GM18505 (cell line): ENCODE measurements at regions not wholly inside any gene's neighbourhood (a gene's known extent, or its start where the extent isn't known, plus 50 kb on each side); places are given as distances from the start of the nearest gene placed in this dataset.
"Not testable (repeated sequence)": the region's sequence is repeated elsewhere in the genome, so short reads cannot be mapped to it uniquely, and the experiment has no call there.

ENCODE experiments used
- ATAC-seq: cut with Tn5 transposase; IDR thresholded peaks from one replicate; pipeline ENCODE4 v1.9.1; 2021; ENCODE audit not compliant: unreplicated experiment
- POLR2A ChIP-seq: IDR thresholded peaks from 4 replicates; pipeline ENCODE4 v1.6.1; 2011; ENCODE audit warnings: borderline replicate concordance; ENCODE audit not compliant: insufficient read depth, insufficient read length; ENCODE audit errors: extremely low read depth

- no peak for ATAC-seq
- TF ChIP-seq POLR2A = no peak
Observed at GRCh38 chrX:26580021-26580420, 364.1 kb downstream of the MAGEB5 start.

DNA sequence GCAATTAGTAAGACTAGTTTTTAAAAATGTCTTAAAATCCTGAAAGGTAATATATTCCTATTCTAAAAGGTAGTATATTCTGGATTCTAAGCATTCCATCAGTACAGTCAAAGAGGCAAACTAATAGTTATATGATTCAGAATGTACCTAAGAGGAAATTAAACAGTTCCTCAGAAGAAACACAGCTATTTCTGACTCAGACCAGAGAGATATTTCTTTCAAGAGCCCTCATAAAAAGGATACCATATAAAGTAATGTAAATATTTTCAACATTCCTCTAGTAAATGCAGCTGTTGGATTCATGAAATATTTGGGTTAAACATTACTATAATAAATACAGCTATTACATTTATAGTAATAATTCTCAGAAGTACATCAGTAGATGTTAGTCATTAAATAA, 358.3 kb downstream of the MAGEB5 start:
- TF ChIP-seq POLR2A = no peak
- ATAC-seq = no peak

DNA sequence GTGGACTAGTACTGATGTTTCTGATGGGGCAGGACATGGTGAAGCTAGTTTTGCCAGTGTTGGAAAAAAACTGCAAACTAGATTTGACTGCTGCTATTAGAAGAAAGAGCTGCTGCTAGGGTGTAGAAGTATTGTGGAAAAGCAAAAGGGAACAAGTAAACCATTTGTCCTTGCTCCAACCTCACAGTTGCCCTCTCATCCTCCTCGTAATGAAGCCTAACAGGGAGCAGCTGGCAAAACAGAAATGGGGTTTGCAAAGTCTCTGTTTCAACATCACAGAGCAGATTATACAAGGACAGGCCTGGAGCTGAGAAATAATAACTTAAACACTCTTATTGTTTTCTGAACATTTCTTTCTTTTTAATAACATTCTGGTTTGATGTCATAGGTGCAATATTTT, 346.2 kb downstream of the MAGEB5 start:
- ATAC-seq = no peak

GRCh38 chrX:26559855-26560254, 343.9 kb downstream of the MAGEB5 start:
- TF ChIP-seq POLR2A = no peak
- no peak for ATAC-seq

More for the DNA sequence above, 346.2 kb downstream of the MAGEB5 start:
- TF ChIP-seq POLR2A = no peak

DNA sequence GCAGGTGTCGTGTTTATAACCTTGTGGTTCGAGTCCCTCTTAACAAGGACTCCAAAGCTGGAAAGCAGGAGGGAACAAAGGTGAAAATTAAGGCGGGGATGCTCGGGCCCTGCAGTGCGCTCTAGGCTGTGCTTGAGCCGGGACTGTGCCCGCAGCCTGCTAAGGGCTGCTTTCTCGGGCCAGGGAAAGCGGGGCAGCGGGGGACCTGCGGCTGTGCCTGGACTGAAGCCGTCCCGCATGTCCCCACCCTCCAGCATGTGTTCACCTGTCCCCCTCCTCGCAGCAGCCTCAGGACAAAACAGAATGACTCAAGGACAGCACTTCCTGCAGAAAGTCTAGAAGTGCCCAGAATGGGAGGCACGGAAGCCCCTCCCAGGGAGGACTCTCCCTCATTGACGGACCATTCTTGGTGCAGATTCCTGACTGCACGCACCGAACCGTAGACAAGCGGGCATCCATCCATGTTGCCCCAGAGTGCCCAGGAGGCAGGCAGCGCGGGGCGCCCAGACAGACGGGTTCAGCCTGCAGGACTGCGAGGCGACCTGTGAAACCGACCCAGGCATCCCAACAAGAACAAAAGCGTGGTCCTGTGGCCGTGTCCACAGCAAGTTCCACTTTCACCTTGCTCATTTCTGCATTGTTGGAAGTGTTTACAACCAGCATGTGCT, 342.9 kb downstream of the MAGEB5 start:
- no peak for TF ChIP-seq POLR2A
- no peak for ATAC-seq

DNA sequence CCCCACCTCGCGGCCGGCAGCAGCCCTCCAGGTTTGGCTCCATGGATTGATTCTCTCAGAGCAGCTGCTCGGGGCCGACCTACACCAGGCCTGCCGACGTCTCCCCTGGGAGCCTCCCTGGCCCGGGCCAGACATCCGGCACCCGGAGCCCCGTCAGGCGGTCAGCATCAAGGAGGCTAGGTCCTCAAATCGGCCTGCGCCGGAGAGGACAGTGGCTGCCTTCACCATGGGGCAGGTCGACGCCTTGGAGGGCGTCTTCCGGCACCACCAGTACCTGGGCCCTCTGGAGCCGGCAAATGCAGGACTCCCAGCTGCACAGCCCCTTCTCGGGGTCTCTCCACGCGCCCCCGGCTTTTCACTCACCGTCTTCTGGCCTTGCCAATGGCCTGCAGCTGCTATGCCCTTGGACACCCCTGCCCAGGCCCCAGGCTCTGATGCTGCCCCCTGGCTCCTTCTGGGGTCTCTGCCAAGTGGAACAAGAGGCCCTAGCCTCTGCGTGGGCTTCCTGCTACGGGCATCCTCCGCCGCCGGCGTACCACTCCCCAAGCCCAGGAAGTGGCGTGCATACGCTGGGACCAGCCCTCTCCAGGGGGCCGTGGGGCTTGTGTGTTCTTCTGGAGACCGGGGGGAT, 341.8 kb downstream of the MAGEB5 start:
- ATAC-seq = no peak
- no peak for TF ChIP-seq POLR2A

DNA sequence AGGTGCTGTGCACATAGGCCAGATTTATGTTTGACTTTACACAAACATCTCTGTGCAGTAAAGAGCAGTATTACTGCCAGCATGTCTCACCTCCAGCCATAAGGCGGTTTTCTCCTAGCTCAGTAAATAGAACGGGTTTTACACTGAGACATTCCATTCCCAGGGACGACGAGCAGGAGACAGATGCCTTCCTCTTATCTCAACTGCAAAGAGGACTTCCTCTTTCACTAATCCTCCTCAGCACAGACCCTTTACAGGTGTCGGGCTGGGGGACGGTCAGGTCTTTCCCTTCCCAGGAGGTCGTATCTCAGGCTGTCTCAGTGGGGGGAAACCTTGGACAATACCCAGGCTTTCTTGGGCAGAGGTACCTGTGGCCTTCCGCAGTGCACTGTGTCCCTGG, 309.8 kb downstream of the MAGEB5 start:
- not testable (repeated sequence) for ATAC-seq

DNA sequence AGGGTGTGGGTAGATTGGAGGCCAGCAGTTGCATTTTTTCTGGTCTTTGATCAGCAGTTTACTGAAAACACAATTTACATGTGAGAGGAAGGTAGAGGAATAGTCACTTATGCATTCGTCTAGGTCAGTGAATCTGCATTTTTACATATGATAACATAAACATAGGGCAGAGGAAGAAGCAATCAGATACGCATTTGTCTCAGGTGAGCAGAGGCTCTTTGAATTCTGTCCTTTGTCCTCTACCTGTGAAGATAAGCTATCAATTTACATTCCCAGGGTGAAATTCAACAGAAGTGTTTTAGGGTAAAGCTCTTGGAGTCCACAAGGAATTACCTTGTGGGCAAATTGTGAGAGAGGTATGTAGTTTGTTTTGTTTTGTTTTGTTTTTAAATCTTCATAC, 306.5 kb downstream of the MAGEB5 start:
- no peak for TF ChIP-seq POLR2A
- no peak for ATAC-seq

DNA sequence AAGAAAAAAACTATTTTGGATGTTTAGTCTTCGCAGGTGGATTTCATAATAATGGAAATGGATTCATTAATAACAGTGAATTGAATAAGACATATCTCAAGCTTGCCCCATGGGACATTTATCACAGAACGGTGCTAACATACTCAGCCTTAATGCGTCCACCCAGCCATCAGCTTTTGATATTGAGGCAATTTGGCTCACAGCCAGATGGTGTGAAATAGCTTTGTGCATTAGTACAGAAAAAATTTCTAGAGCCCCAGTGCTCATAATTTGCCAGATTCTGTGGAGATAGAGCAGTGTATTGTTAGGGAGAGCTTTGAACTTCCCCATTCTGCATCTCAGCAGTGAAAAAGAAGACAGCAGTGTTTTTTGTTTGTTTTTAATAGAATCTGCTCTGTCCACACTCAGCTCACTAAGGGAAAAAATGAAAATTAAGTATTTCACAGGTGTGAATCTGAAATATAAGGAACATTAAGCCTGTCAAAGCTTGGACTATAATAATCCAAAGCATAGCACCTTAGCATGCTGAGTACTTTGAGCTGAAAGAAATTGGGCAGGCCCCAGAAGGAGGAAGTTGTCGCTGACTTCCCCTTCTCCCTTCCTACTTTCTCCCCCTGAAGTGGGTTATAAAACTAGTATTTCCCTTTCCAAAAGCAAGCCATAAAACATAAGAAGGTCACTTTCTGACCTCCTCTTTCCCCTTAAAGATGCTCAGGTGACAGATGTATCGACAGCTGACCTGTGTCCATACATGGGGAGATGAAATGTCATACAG, 295.8 kb downstream of the MAGEB5 start:
- no peak for ATAC-seq
- TF ChIP-seq POLR2A = no peak

DNA sequence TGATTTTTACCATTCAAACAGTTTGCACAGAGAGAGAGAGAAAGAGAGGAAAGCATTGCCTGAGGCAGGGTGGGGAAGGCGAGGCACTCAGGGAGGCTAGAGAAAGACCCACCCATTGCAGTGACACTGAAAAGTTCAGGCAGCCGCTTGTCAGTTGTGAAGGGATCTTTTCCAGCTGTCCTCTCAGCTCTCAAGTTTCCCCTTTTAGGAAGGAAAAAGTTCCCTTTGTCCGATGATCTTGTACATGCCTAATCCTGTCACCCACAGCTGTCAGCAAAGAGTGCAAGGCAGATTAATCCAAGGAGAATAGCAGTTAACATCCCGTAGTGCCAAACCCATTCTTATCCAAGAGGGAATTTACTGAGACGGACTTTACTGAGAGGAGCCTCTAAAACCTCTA, 255.0 kb downstream of the MAGEB5 start:
- no peak for TF ChIP-seq POLR2A
- ATAC-seq = no peak

DNA sequence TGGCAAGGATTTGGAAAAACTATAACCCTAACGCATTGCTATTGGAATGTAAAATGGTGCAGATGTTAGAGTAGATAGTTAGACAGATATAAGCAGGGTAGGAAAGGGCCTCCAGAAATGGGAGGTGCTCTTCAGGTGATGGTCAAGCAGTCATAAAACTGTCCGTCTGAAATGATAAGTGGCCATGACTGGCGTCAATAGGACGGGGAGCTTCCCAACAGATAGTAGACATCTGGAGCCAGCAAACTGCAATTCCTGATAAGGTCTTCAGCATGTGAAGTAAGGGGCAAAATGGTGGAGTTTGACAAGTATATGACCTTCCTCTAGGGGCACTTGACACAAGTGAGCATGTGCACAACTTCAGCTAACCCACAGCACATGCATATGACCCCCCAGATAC, 250.4 kb downstream of the MAGEB5 start:
- no peak for TF ChIP-seq POLR2A
- no peak for ATAC-seq

- no peak for TF ChIP-seq POLR2A
- ATAC-seq = no peak
Observed at GRCh38 chrX:26445288-26445687, 229.3 kb downstream of the MAGEB5 start.

- not testable (repeated sequence) for ATAC-seq
Observed at GRCh38 chrX:26444417-26444816, 228.4 kb downstream of the MAGEB5 start.

GRCh38 chrX:26442340-26442739, 226.4 kb downstream of the MAGEB5 start:
- no peak for ATAC-seq
- no peak for TF ChIP-seq POLR2A
